CD14-positive monocyte (primary cell): ENCODE measurements at regions not wholly inside any gene's neighbourhood (a gene's known extent, or its start where the extent isn't known, plus 50 kb on each side); places are given as distances from the start of the nearest gene placed in this dataset.

Experiments
- DNase-seq, 3 donors: peaks; one replicate each; pipeline ENCODE4 v3.0.0-alpha.2; 2011 to 2022
- H2AFZ ChIP-seq: 2 replicates; pipeline ENCODE4 v1.6.0; 2012; ENCODE audit warnings: mild to moderate bottlenecking, low read depth, low read length, inconsistent platforms; ENCODE audit not compliant: insufficient read depth, poor library complexity, severe bottlenecking
- H3K27ac ChIP-seq, 2 donors: 1 replicate in 1 of 2; 2 replicates in 1 of 2; pipeline ENCODE4 v1.5.1; 2012 to 2013; ENCODE audit warnings: low read length in 2 of 2, control low read depth in 1 of 2, inconsistent platforms in 1 of 2, low read depth in 1 of 2, mild to moderate bottlenecking in 1 of 2
- H3K27me3 ChIP-seq, 2 donors: one replicate each; pipeline versions ENCODE4 v1.6.0 to v1.6.1; 2011 to 2013; ENCODE audit warnings: low read length in 2 of 2; ENCODE audit not compliant: control insufficient read depth in 2 of 2, insufficient read depth in 2 of 2
- H3K36me3 ChIP-seq, 2 donors: replicated peaks in 1 of 2; 1 replicate in 1 of 2; 2 replicates in 1 of 2; pipeline versions ENCODE4 v1.5.1 to v1.6.1; 2012 to 2013; ENCODE audit warnings: low read length in 2 of 2, control low read depth in 1 of 2, inconsistent platforms in 1 of 2, mild to moderate bottlenecking in 1 of 2; ENCODE audit not compliant: insufficient read depth in 2 of 2, control insufficient read depth in 1 of 2
- H3K4me1 ChIP-seq, 2 donors: 1 replicate in 1 of 2; 2 replicates in 1 of 2; pipeline versions ENCODE4 v1.5.1 to v1.6.1; 2012 to 2013; ENCODE audit warnings: low read length in 2 of 2, control low read depth in 1 of 2, inconsistent platforms in 1 of 2, mild to moderate bottlenecking in 1 of 2, moderate library complexity in 1 of 2; ENCODE audit not compliant: insufficient read depth in 2 of 2, control insufficient read depth in 1 of 2
- H3K4me2 ChIP-seq: replicated peaks from 2 replicates; pipeline ENCODE3; 2012; ENCODE audit warnings: low read length, moderate library complexity, mild to moderate bottlenecking; ENCODE audit not compliant: poor library complexity, severe bottlenecking; ENCODE audit errors: extremely low read depth
- H3K4me3 ChIP-seq, 3 experiments: fragments of 200-600 bp in 1 of 3; sonication (generic) in 1 of 3; replicated peaks in 1 of 3; 1 replicate in 2 of 3; 2 replicates in 1 of 3; pipeline ENCODE4 v1.5.1; 2011 to 2013; ENCODE audit warnings: low read length in 3 of 3, mild to moderate bottlenecking in 3 of 3, control low read depth in 2 of 3, low read depth in 2 of 3, inconsistent platforms in 1 of 3, moderate library complexity in 1 of 3
- H3K79me2 ChIP-seq: 2 replicates; pipeline ENCODE4 v1.6.0; 2012; ENCODE audit warnings: mild to moderate bottlenecking, control low read depth, inconsistent platforms, low read length, moderate library complexity; ENCODE audit not compliant: insufficient read depth
- H3K9ac ChIP-seq: 2 replicates; pipeline ENCODE4 v1.6.0; 2017; ENCODE audit warnings: low read length, mild to moderate bottlenecking; ENCODE audit not compliant: insufficient read depth, poor library complexity, severe bottlenecking
- H3K9me3 ChIP-seq, 2 donors: replicated peaks in 1 of 2; 1 replicate in 1 of 2; 2 replicates in 1 of 2; pipeline versions ENCODE4 v1.5.1 to v1.6.1; 2012 to 2013; ENCODE audit warnings: low read length in 2 of 2, control low read depth in 1 of 2; ENCODE audit not compliant: control insufficient read depth in 1 of 2, insufficient read depth in 1 of 2
- H4K20me1 ChIP-seq: 2 replicates; pipeline ENCODE4 v1.6.0; 2012; ENCODE audit warnings: mild to moderate bottlenecking, low read length, control low read depth, moderate library complexity; ENCODE audit not compliant: insufficient read depth
- H3K27ac Mint-ChIP-seq, 7 donors: one replicate each; pipeline ENCODE4 v1.8.0; 2020; ENCODE audit warnings: mild to moderate bottlenecking in 7 of 7, mixed read lengths in 7 of 7, moderate library complexity in 6 of 7, inconsistent platforms in 2 of 7
- H3K27me3 Mint-ChIP-seq, 3 donors: one replicate each; pipeline ENCODE4 v1.8.0; 2021 to 2022; ENCODE audit warnings: low read depth in 3 of 3, mild to moderate bottlenecking in 3 of 3, mixed read lengths in 3 of 3, moderate library complexity in 3 of 3, inconsistent platforms in 1 of 3
- H3K36me3 Mint-ChIP-seq, 2 donors: one replicate each; pipeline ENCODE4 v1.8.0; 2020; ENCODE audit warnings: mixed read lengths in 2 of 2, inconsistent platforms in 1 of 2, mild to moderate bottlenecking in 1 of 2
- H3K4me1 Mint-ChIP-seq: one replicate; pipeline ENCODE4 v1.8.0; 2020; ENCODE audit warnings: mild to moderate bottlenecking, mixed read lengths
- H3K4me3 Mint-ChIP-seq, 2 donors: one replicate each; pipeline ENCODE4 v1.8.0; 2020; ENCODE audit warnings: mild to moderate bottlenecking in 2 of 2, mixed read lengths in 2 of 2, moderate library complexity in 1 of 2
- H3K9me3 Mint-ChIP-seq, 7 donors: one replicate each; pipeline ENCODE4 v1.8.0; 2020 to 2022; ENCODE audit warnings: mixed read lengths in 7 of 7, mild to moderate bottlenecking in 6 of 7, moderate library complexity in 6 of 7, inconsistent platforms in 2 of 7
- CTCF ChIP-seq: fragments of 200-600 bp; IDR thresholded peaks from one replicate; pipeline ENCODE4 v1.8.0; 2022; ENCODE audit warnings: antibody characterized with exemption, mild to moderate bottlenecking
- intact Hi-C, 2 donors: fragments of 100-400 bp; cut with micrococcal nuclease; formaldehyde crosslinking; loops; one replicate each; pipeline versions ENCODE4 v1.15.0 to v1.15.1; 2023

DNA sequence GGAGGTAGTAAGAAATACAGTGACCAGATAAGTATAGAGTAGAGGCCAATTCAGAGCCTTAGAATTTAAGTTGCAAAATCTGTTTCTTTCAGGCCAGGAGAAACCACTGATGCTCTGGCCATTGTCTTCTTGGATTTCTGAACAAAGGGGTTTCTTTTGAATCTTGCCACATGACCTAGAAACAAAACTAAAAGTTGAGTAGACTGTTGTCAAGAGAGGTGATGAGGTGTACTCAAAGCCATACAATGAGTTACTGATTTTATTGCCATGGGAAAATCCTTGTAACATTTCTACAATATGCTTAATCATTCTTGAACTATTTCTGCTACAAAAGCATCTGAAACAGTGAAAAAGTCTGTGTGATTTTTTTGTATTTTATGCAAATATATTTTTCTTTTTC is 881.3 kb downstream of the CDH11 start:
- H3K9ac ChIP-seq: no peak overlapping the region
- no peak for DNase-seq
- Mint-ChIP-seq H3K9me3 (peaks cover 0 to 21% (median 10%) of the 10 kb centered on the region in 7 donors), H3K36me3 (no peaks in the 10 kb centered on the region), H3K27me3 (no peaks in the 10 kb centered on the region), H3K4me3 (no peak overlapping the region), H3K27ac (no peak overlapping the region), H3K4me1 (no peaks in the 10 kb centered on the region)
- no peaks in the 10 kb centered on the region for H3K36me3 ChIP-seq
- H2AFZ ChIP-seq: no peak overlapping the region
- intact Hi-C loops: no loop called here
- no peak overlapping the region for H3K4me2 ChIP-seq
- no peaks in the 10 kb centered on the region for H3K79me2 ChIP-seq
- no peak overlapping the region for H3K27ac ChIP-seq
- H4K20me1 ChIP-seq: no peaks in the 10 kb centered on the region
- peaks cover 6 to 7% of the 10 kb centered on the region in 2 donors for H3K9me3 ChIP-seq
- H3K27me3 ChIP-seq: no peaks in the 10 kb centered on the region
- H3K4me3 ChIP-seq: no peak overlapping the region
- H3K4me1 ChIP-seq: no peaks in the 10 kb centered on the region
- TF ChIP-seq CTCF: no peak

DNA sequence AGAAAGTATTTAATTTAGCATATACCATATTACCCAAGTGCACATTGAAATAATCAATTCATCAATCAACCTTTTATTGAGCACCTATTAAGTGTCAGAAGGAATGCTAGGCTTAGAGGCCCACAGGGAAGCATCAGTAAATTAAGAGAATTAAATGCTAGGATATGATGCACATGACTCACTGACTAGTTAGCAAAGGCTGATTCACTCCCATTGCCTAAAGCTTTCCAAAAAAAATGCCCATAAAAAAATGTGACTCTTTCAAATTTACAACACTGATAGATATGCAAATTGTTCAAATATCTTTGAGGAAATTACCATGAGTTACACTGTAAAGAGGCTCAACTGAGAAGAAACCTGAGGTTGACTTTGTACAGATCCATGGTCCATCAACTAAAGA is 883.3 kb downstream of the CDH11 start:
- Histone ChIP-seq H3K4me3 (no peak overlapping the region), H2AFZ (no peak overlapping the region), H3K9ac (no peak overlapping the region), H3K79me2 (no peaks in the 10 kb centered on the region), H4K20me1 (no peaks in the 10 kb centered on the region), H3K27ac (no peak overlapping the region), H3K4me1 (no peaks in the 10 kb centered on the region), H3K36me3 (no peaks in the 10 kb centered on the region), H3K27me3 (no peaks in the 10 kb centered on the region), H3K9me3 (peaks cover 2 to 9% of the 10 kb centered on the region in 2 donors), H3K4me2 (no peak overlapping the region)
- intact Hi-C loops: no loop called here
- Mint-ChIP-seq H3K36me3 (no peaks in the 10 kb centered on the region), H3K4me1 (no peaks in the 10 kb centered on the region), H3K9me3 (peaks cover 0 to 12% (median 8%) of the 10 kb centered on the region in 7 donors), H3K27me3 (no peaks in the 10 kb centered on the region), H3K27ac (no peak overlapping the region), H3K4me3 (no peak overlapping the region)
- DNase-seq: no peak
- TF ChIP-seq CTCF: no peak
